HEK293 (cell line): ENCODE measurements at regions not wholly inside any gene's neighbourhood (a gene's known extent, or its start where the extent isn't known, plus 50 kb on each side); places are given as distances from the start of the nearest gene placed in this dataset.

Source experiments
- CTCF ChIA-PET: fragments of 350-600 bp; formaldehyde crosslinking; extraction: SDS; loops from one replicate; lab custom pipeline; 2021; ENCODE audit warnings: antibody characterized with exemption; lab: Yijun Ruan, JAX
- POLR2A ChIA-PET: fragments of 300-600 bp; formaldehyde crosslinking; extraction: SDS; loops from one replicate; lab custom pipeline; 2020; ENCODE audit warnings: antibody characterized with exemption, inconsistent platforms; lab: Yijun Ruan, JAX
- H3K27ac ChIP-seq: fragments of 200-500 bp; sonication (Bioruptor generic); 2 replicates; pipeline ENCODE4 v1.5.1; 2014; ENCODE audit warnings: low read depth, low read length, control low read depth, inconsistent platforms; ENCODE audit errors: extremely low read depth
- H3K36me3 ChIP-seq, 2 experiments: fragments of 200-500 bp in 1 of 2; sonication (Bioruptor generic) in 1 of 2; 1 replicate in 1 of 2; 2 replicates in 1 of 2; pipeline ENCODE4 v1.5.1; 2014 to 2017; ENCODE audit warnings: inconsistent platforms in 2 of 2, low read length in 2 of 2; ENCODE audit not compliant: control insufficient read depth in 2 of 2, insufficient read depth in 1 of 2
- H3K4me1 ChIP-seq: fragments of 200-500 bp; sonication (Bioruptor generic); 2 replicates; pipeline ENCODE4 v1.5.1; 2014; ENCODE audit warnings: mild to moderate bottlenecking, low read length, inconsistent platforms; ENCODE audit not compliant: control insufficient read depth, insufficient read depth
- H3K4me3 ChIP-seq: 2 replicates; pipeline ENCODE4 v1.5.1; 2011; ENCODE audit warnings: low read depth, mild to moderate bottlenecking, control low read depth, low read length, moderate library complexity
- H3K9me3 ChIP-seq: fragments of 200-500 bp; sonication (Bioruptor generic); 2 replicates; pipeline ENCODE4 v1.5.1; 2014; ENCODE audit warnings: low read depth, low read length, inconsistent platforms; ENCODE audit not compliant: control insufficient read depth, insufficient read depth
- REPIN1 ChIP-seq: fragments of 450-650 bp; formaldehyde crosslinking; IDR thresholded peaks from 2 replicates; pipeline ENCODE4 v1.5.1; 2017; ENCODE audit warnings: missing biosample characterization, missing genetic modification characterization, low read depth
- ZBTB8A ChIP-seq: fragments of 450-650 bp; formaldehyde crosslinking; IDR thresholded peaks from 2 replicates; pipeline ENCODE4 v1.5.1; 2016; ENCODE audit warnings: missing biosample characterization, missing genetic modification characterization
- ZNF214 ChIP-seq: fragments of 450-650 bp; formaldehyde crosslinking; IDR thresholded peaks from 2 replicates; pipeline ENCODE4 v1.5.1; 2017; ENCODE audit warnings: missing biosample characterization, mild to moderate bottlenecking, missing genetic modification characterization, borderline replicate concordance
- ZNF302 ChIP-seq: fragments of 450-650 bp; formaldehyde crosslinking; IDR thresholded peaks from 2 replicates; pipeline ENCODE4 v1.5.1; 2016; ENCODE audit warnings: missing biosample characterization, missing genetic modification characterization, low read depth
- ZNF362 ChIP-seq: fragments of 450-650 bp; formaldehyde crosslinking; IDR thresholded peaks from 2 replicates; pipeline ENCODE4 v1.5.1; 2016; ENCODE audit warnings: missing biosample characterization, missing genetic modification characterization
- ZNF560 ChIP-seq: fragments of 450-650 bp; formaldehyde crosslinking; IDR thresholded peaks from 2 replicates; pipeline ENCODE4 v1.5.1; 2017; ENCODE audit warnings: missing biosample characterization, missing genetic modification characterization, borderline replicate concordance
- ZNF596 ChIP-seq: fragments of 450-650 bp; IDR thresholded peaks from 2 replicates; pipeline ENCODE4 v1.5.0; 2018; ENCODE audit warnings: missing biosample characterization, mild to moderate bottlenecking, missing genetic modification characterization, moderate library complexity
- ZNF623 ChIP-seq: fragments of 450-650 bp; formaldehyde crosslinking; IDR thresholded peaks from 2 replicates; pipeline ENCODE4 v1.5.1; 2016; ENCODE audit warnings: missing biosample characterization, missing genetic modification characterization
- ZNF626 ChIP-seq: fragments of 450-650 bp; sonication (Bioruptor Pico); formaldehyde crosslinking; IDR thresholded peaks from 2 replicates; pipeline ENCODE4 v1.5.1; 2018; ENCODE audit warnings: missing biosample characterization, missing genetic modification characterization, inconsistent platforms
- ZNF747 ChIP-seq: fragments of 450-650 bp; formaldehyde crosslinking; IDR thresholded peaks from 2 replicates; pipeline ENCODE4 v1.5.1; 2016; ENCODE audit warnings: missing biosample characterization, missing genetic modification characterization
- ZNF791 ChIP-seq: fragments of 450-650 bp; formaldehyde crosslinking; IDR thresholded peaks from 2 replicates; pipeline ENCODE4 v1.5.1; 2016; ENCODE audit warnings: missing biosample characterization, missing genetic modification characterization
- ZNF830 ChIP-seq: fragments of 450-650 bp; IDR thresholded peaks from 2 replicates; pipeline ENCODE4 v1.5.0; 2018; ENCODE audit warnings: missing biosample characterization, missing genetic modification characterization, low read depth, mild to moderate bottlenecking, moderate library complexity
- ZNF837 ChIP-seq: fragments of 450-650 bp; formaldehyde crosslinking; IDR thresholded peaks from 2 replicates; pipeline ENCODE4 v1.5.1; 2016; ENCODE audit warnings: missing biosample characterization, missing genetic modification characterization
- TF ChIP-seq, protein P1 (sequence below): fragments of 450-650 bp; formaldehyde crosslinking; IDR thresholded peaks from 2 replicates; pipeline ENCODE4 v1.5.1; 2016; ENCODE audit warnings: missing biosample characterization, missing genetic modification characterization, borderline replicate concordance
- TF ChIP-seq, protein P2 (sequence below): fragments of 450-650 bp; formaldehyde crosslinking; IDR thresholded peaks from 2 replicates; pipeline ENCODE4 v1.5.1; 2016; ENCODE audit warnings: missing biosample characterization, missing genetic modification characterization
- TF ChIP-seq, protein P3 (sequence below): fragments of 450-650 bp; formaldehyde crosslinking; IDR thresholded peaks from 2 replicates; pipeline ENCODE4 v1.5.1; 2016; ENCODE audit warnings: missing biosample characterization, missing genetic modification characterization, low read depth
- TF ChIP-seq, protein P4 (sequence below): fragments of 450-650 bp; formaldehyde crosslinking; IDR thresholded peaks from 2 replicates; pipeline ENCODE4 v1.5.1; 2017; ENCODE audit warnings: missing biosample characterization, missing genetic modification characterization

DNA sequence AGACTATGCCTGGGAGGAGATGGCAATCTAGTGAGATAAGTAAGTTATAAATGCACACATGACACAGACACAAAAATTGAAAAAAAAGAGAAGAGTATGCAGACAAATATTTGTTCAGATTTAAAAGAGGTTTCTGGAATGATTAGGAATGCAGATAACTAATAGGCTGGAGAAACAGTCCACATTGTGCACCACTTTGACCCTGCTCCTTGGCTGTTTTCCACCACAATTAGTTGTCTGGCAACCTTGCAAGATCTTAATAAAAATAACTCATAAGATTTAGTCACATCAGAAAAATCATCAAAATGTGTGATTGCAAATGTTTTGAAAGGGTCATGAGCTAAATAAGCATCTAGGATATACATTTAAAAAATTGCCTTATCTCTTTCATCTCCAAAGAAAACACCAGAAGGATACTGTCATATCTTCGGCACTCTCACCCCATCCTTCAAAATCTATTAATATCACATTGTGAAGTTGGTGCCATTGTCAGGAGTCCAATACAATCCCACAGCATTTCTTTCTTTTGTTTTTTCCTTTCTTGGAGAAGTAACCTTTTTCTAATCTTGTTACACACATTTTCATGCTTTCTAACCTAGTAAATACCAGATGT, 153.7 kb upstream of the KCNMB2 start (continued):
- TF ChIP-seq, protein P1, sequence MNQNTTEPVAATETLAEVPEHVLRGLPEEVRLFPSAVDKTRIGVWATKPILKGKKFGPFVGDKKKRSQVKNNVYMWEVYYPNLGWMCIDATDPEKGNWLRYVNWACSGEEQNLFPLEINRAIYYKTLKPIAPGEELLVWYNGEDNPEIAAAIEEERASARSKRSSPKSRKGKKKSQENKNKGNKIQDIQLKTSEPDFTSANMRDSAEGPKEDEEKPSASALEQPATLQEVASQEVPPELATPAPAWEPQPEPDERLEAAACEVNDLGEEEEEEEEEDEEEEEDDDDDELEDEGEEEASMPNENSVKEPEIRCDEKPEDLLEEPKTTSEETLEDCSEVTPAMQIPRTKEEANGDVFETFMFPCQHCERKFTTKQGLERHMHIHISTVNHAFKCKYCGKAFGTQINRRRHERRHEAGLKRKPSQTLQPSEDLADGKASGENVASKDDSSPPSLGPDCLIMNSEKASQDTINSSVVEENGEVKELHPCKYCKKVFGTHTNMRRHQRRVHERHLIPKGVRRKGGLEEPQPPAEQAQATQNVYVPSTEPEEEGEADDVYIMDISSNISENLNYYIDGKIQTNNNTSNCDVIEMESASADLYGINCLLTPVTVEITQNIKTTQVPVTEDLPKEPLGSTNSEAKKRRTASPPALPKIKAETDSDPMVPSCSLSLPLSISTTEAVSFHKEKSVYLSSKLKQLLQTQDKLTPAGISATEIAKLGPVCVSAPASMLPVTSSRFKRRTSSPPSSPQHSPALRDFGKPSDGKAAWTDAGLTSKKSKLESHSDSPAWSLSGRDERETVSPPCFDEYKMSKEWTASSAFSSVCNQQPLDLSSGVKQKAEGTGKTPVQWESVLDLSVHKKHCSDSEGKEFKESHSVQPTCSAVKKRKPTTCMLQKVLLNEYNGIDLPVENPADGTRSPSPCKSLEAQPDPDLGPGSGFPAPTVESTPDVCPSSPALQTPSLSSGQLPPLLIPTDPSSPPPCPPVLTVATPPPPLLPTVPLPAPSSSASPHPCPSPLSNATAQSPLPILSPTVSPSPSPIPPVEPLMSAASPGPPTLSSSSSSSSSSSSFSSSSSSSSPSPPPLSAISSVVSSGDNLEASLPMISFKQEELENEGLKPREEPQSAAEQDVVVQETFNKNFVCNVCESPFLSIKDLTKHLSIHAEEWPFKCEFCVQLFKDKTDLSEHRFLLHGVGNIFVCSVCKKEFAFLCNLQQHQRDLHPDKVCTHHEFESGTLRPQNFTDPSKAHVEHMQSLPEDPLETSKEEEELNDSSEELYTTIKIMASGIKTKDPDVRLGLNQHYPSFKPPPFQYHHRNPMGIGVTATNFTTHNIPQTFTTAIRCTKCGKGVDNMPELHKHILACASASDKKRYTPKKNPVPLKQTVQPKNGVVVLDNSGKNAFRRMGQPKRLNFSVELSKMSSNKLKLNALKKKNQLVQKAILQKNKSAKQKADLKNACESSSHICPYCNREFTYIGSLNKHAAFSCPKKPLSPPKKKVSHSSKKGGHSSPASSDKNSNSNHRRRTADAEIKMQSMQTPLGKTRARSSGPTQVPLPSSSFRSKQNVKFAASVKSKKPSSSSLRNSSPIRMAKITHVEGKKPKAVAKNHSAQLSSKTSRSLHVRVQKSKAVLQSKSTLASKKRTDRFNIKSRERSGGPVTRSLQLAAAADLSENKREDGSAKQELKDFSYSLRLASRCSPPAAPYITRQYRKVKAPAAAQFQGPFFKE: no peak
- TF ChIP-seq ZNF747 (tag by site-specific recombination): no peak
- no peak for TF ChIP-seq ZNF791 (tag by site-specific recombination)
- TF ChIP-seq ZNF214 (tag by site-specific recombination): no peak
- no peak for TF ChIP-seq ZNF596 (tag by site-specific recombination)
- TF ChIP-seq, protein P2, sequence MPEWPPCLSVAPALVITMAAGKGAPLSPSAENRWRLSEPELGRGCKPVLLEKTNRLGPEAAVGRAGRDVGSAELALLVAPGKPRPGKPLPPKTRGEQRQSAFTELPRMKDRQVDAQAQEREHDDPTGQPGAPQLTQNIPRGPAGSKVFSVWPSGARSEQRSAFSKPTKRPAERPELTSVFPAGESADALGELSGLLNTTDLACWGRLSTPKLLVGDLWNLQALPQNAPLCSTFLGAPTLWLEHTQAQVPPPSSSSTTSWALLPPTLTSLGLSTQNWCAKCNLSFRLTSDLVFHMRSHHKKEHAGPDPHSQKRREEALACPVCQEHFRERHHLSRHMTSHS (tag by site-specific recombination): no peak
- TF ChIP-seq, protein P3, sequence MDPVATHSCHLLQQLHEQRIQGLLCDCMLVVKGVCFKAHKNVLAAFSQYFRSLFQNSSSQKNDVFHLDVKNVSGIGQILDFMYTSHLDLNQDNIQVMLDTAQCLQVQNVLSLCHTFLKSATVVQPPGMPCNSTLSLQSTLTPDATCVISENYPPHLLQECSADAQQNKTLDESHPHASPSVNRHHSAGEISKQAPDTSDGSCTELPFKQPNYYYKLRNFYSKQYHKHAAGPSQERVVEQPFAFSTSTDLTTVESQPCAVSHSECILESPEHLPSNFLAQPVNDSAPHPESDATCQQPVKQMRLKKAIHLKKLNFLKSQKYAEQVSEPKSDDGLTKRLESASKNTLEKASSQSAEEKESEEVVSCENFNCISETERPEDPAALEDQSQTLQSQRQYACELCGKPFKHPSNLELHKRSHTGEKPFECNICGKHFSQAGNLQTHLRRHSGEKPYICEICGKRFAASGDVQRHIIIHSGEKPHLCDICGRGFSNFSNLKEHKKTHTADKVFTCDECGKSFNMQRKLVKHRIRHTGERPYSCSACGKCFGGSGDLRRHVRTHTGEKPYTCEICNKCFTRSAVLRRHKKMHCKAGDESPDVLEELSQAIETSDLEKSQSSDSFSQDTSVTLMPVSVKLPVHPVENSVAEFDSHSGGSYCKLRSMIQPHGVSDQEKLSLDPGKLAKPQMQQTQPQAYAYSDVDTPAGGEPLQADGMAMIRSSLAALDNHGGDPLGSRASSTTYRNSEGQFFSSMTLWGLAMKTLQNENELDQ: no peak
- TF ChIP-seq, all 188 proteins: peak for 0

DNA sequence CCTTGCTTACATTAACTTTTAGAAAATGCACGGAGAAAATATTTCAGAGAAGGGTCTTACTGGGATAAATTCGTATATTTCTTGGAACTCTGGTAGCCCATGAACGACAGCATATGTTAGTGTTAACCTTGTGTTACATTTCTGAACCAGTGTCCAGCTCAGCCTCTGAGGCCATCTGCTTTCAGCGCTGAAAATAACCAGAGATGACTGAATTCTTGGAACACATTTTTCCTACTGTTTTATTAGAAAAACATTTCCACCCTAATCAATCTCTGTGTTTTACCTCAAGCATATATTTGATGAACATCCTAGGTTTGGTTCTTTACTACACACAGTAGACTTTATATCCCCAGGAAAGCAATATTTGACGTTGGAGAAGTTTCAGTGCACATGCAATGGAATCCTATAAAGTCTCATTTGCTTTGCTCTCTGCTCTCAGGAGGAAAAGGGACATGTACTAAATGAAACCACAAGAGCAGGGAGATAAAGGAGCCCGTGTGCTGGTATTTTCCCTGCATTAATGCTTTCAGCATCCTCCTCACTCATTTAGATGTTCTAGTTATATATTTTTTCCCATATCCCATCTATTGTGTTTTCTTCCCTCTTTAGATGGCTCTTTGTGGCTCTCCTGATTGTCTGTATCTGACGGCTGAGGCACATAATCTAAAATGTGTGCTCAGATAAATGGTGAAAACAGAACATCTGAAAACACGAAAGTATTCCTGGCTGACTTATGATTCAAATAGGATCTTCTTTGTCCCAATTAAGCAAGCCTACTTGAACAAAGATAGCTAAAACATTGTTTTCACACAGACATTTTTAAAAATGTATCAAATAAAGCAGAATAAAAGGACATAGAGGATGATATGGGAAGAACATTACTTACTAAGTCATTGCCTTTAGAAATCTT, 151.7 kb upstream of the KCNMB2 start:
- H3K4me3 ChIP-seq: no peak overlapping the region
- POLR2A ChIA-PET: no interaction called here
- no peaks in the 10 kb centered on the region for H3K9me3 ChIP-seq
- CTCF ChIA-PET: interaction anchor here (0.6 to 1.8 kb wide), 14 partner anchors 9 to 1512 kb away, joined by 3 to 9 read pairs (median 4); no protein-coding TSS in a partner anchor
- no peak for TF ChIP-seq ZNF837
- TF ChIP-seq ZNF623 (tag by site-specific recombination): no peak
- TF ChIP-seq ZNF830 (tag by site-specific recombination): no peak
- no peak for TF ChIP-seq ZNF560 (tag by site-specific recombination)
- TF ChIP-seq, protein P4, sequence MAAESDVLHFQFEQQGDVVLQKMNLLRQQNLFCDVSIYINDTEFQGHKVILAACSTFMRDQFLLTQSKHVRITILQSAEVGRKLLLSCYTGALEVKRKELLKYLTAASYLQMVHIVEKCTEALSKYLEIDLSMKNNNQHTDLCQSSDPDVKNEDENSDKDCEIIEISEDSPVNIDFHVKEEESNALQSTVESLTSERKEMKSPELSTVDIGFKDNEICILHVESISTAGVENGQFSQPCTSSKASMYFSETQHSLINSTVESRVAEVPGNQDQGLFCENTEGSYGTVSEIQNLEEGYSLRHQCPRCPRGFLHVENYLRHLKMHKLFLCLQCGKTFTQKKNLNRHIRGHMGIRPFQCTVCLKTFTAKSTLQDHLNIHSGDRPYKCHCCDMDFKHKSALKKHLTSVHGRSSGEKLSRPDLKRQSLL (tag by site-specific recombination): no peak
- no peak for TF ChIP-seq ZNF626 (tag by site-specific recombination)
- no peak for TF ChIP-seq ZNF362 (tag by site-specific recombination)
- no peak for TF ChIP-seq ZBTB8A (tag by site-specific recombination)
- no peak for TF ChIP-seq ZNF302 (tag by site-specific recombination)
- no peak for TF ChIP-seq REPIN1 (tag by site-specific recombination)
- H3K4me1 ChIP-seq: no peaks in the 10 kb centered on the region
- no peaks in the 10 kb centered on the region for H3K36me3 ChIP-seq
- no peak overlapping the region for H3K27ac ChIP-seq
